HG02571 (cell line): ENCODE measurements at regions not wholly inside any gene's neighbourhood (a gene's known extent, or its start where the extent isn't known, plus 50 kb on each side); places are given as distances from the start of the nearest gene placed in this dataset.

Experiments used
- ATAC-seq: cut with Tn5 transposase; IDR thresholded peaks from one replicate; pipeline ENCODE4 v1.9.1; 2021; ENCODE audit warnings: mild to moderate bottlenecking, moderate library complexity; ENCODE audit not compliant: unreplicated experiment

- ATAC-seq = no peak
Measured at GRCh38 chr7:49344556-49344955, 420.2 kb downstream of the CDC14C start.

DNA sequence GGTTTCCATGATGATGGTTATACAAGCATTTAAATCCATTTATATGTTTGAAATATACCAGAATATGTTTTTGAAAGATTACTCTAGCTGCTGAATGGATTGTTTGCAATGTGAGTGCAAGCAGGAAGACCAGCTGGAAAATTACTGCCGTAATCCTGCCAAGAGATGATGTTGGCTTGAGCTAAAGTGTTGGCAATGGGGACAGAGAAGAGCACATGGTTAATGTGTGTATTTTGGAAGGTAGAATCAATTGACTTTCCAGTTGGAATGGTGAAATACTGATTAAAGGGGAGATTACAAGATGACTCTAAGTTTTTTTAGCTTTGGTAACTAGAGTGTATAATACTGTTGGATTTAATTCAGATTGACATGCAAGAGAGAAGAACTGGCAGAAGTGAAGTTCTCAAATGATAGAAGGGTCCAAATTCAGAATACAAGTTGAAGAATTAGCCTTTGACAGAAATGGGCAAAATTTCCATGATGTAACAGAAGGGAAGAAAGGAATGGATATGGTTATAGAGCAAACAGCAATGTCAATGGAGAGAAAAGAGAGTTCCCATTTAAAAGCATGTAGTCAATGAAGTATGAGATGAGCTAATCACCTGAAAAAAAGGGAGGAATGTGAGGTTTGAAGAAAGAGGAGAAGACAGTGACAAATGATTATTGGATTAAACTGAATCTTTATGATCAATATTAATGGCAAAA, 422.0 kb downstream of the CDC14C start:
- ATAC-seq = no peak

- ATAC-seq = no peak
Measured at GRCh38 chr7:49367072-49367471, 406.4 kb upstream of the VWC2 start.

GRCh38 chr7:49371771-49372170, 401.7 kb upstream of the VWC2 start:
- ATAC-seq = no peak

DNA sequence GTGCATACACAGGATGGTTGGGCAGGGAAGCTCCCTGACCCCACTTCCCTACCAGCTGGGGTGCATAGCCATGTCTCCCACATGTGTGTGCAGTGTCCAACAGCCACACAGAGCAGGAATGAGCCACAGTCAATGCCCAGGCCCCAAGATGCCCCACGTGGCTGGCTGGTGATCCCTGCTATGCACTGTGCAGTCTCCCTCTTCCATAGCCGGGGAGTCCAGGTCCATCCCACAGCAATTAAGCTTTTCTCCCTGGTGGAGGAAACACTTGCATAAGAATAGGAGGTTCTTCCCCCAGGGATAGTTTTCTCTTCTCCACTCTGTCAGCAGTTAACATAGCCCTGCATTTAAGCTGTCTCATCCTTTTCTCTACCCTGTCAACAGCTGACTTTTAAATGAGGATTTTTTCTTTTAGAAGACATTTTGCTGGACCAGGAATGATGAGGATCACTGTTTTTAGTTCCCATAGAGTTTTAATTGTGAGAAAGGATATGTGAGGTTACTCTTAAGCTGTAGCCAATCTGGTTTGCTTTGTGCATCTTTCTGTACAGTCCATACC, 396.5 kb upstream of the VWC2 start:
- no peak for ATAC-seq

DNA sequence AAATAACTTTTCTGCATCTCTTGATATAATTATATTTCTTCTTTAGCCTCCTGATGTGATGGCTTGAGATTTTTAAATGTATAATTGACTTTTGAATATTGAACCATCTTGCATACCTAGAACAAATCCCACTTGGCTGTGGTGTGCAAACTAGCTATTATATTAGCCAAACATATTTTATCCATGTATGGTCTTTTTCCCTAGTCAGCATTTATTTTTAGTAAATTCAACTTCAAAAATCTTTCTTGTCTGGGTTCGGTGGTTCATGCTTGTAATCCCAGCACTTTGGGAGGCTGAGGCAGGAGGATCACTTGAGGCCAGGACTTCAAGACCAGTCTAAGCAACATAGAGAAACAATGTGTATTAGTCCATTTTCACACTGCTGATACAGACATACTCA, 386.6 kb upstream of the VWC2 start:
- ATAC-seq = no peak

GRCh38 chr7:49389871-49390479, 383.5 kb upstream of the VWC2 start:
- ATAC-seq = no peak

DNA sequence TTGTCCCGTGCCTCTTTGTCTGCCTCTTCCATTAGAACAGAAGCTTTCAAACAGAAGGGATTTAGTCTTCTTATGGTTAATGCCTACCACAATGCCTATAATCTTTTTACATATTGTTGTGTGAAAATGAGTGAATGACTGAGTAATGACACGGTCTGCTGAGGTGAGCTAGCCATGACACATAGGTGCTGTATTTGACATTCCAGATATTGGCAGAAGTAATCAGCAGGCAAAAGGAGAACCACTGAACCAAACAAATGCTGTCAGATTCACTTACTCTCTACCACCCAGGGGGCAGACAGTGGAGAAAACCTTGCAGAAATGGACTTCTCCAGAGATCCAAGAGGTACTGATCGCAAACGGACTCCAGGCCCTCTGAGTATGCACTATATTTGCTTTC, 377.2 kb upstream of the VWC2 start:
- no peak for ATAC-seq

DNA sequence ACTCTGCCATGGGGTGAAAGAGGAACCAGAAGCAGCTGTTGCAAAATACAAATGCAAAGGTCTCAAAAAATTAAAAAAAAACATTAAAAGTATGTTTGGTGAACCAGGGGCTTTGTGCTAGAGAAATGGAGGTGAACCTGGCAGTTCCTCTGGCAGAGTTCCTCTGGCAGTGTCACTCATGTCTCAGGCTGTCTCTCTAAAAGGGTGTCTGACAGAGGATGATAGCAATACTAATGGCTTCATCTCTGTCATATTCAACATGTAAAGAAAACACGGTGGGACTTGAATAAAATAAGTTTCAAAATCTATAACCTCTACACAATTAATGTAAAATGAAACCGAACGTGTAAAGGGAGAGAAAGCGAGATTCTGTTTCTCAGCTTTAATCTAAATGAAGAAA, 375.7 kb upstream of the VWC2 start:
- ATAC-seq = no peak

DNA sequence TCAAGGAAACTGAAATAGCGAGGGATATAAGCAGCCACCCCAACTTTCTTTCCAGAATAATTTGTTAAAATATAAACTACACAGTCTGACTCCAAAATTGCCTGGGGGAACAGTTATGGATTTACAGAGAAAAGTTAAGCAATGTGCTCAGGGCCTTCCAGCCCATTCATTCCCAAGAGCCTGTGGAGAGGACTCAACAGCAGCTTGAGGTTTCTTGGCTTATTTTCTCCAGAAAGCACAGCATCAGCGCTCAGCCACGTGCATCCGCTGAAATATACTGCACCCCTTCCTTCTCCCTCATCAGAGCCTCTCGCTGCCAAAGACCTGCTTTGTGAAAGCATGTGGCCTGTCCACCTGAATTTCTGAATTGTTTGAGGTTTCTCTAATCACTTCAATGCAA, 375.2 kb upstream of the VWC2 start:
- ATAC-seq = no peak

DNA sequence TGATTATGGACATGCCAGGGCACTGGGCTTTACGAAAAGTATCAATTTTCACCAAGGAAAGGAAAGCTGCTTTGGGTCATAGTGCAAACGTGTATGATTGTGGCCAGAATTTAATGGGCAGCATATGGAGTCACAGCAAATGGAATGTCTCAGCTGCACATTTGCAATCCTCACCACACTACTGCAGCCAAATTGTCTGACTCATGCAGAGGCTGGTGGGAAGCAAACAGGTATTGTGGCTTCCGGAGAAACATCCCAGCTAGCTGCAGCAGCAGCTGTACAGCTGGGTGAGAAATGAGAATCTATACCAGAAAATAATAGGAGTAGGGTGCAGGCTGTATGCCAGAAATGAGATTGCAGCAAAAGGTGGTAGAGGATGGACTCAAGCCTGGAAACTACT, 374.7 kb upstream of the VWC2 start:
- no peak for ATAC-seq

GRCh38 chr7:49400891-49401550, 372.4 kb upstream of the VWC2 start:
- no peak for ATAC-seq

DNA sequence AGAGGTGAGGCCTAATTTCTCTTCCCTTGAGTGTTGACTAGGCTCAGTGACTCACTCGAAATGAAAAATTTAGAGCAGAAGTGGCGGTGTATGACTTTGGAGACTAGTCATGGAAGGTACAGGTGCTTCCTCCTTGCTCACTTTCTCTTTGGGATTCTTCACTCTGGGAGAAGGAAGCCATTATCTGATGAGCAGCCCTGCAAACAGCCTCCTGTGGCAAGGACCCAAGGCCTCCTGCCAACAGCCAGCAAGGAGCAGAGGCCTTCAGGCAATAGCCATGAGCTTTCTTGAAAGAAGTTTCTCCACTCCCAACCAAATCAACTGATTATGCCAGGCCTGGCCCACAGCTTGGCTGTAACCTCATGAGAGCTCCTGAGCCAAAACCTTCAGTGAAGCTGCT, 369.6 kb upstream of the VWC2 start:
- no peak for ATAC-seq

GRCh38 chr7:49407205-49407604, 366.2 kb upstream of the VWC2 start:
- ATAC-seq = no peak

- ATAC-seq = no peak
Measured at GRCh38 chr7:49417034-49417433, 356.4 kb upstream of the VWC2 start.

GRCh38 chr7:49418963-49419362, 354.5 kb upstream of the VWC2 start:
- ATAC-seq = no peak

GRCh38 chr7:49422564-49422963, 350.9 kb upstream of the VWC2 start:
- ATAC-seq = no peak

- ATAC-seq = no peak
Measured at GRCh38 chr7:49424109-49424508, 349.3 kb upstream of the VWC2 start.

- ATAC-seq = no peak
Measured at GRCh38 chr7:49425277-49425818, 348.1 kb upstream of the VWC2 start.

DNA sequence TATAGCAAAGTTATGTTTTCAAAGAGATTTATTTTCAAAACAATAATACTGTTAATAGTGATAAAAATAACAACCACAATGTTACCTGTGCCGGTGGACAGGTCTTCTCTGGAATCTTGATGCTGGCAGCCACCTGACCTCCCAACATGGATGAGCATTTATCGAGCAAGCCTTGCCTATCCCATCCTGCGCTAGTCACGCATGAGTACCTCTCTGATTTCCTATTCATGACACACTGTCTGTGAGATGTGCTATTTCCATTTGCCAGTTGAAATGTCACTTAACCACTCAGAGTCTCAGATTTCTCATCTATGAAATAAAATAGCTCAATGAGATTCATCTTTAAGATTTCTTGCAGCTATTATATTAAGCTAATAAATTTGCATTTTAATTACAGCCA, 341.2 kb upstream of the VWC2 start:
- no peak for ATAC-seq

- no peak for ATAC-seq
Measured at GRCh38 chr7:49433794-49434193, 339.6 kb upstream of the VWC2 start.

DNA sequence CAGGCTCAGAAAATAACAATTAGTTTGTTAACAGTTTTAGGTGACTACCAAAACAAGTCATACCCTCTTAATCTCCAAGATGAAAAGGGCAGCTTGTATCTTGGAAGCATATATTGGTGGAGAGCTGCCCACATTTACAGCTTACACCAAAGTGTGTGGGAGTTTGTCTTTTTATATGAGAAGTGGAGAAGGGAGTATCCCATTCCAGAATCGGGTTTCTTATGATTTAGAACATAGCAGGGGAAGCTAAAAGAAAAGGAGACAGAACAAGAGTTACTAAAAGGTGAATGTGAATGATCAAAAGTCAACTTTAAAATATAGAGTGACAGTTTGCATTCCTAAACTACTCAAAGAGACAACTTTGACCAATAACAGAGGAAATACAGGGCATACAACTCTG, 338.6 kb upstream of the VWC2 start:
- no peak for ATAC-seq
